ENCODE measurements at regions not wholly inside any gene's neighbourhood (a gene's known extent, or its start where the extent isn't known, plus 50 kb on each side); places are given as distances from the start of the nearest gene placed in this dataset.

DNA sequence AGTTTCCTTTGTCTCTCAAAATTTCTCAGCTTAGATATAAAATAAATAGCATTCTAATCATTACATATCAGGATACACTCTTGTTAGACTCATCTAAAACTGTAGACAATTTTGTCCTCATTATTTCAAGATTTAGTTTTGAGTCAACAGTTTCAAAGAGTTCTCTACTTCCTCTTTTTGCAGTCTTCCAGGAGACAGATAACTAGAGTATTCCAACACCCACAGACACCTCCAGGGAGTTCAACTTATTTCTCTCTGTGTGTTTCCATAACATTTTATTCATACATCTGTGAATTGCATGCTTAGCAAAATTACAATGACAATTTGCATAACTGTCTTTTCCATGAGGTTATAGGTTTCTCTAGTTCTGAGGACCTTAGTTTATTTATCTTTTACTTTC, 166.6 kb upstream of the HNMT start:
- TF ChIP-seq, protein P1, sequence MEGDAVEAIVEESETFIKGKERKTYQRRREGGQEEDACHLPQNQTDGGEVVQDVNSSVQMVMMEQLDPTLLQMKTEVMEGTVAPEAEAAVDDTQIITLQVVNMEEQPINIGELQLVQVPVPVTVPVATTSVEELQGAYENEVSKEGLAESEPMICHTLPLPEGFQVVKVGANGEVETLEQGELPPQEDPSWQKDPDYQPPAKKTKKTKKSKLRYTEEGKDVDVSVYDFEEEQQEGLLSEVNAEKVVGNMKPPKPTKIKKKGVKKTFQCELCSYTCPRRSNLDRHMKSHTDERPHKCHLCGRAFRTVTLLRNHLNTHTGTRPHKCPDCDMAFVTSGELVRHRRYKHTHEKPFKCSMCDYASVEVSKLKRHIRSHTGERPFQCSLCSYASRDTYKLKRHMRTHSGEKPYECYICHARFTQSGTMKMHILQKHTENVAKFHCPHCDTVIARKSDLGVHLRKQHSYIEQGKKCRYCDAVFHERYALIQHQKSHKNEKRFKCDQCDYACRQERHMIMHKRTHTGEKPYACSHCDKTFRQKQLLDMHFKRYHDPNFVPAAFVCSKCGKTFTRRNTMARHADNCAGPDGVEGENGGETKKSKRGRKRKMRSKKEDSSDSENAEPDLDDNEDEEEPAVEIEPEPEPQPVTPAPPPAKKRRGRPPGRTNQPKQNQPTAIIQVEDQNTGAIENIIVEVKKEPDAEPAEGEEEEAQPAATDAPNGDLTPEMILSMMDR (IDR thresholded peaks at IDR 0.05 in 8 of 11, conservative IDR thresholded peaks at IDR 0.05 in 3 of 11): no peak
- TF ChIP-seq POLR2A (IDR thresholded peaks at IDR 0.05): no peak
